GM18508 (cell line): ENCODE measurements at regions not wholly inside any gene's neighbourhood (a gene's known extent, or its start where the extent isn't known, plus 50 kb on each side); places are given as distances from the start of the nearest gene placed in this dataset.

Experiments used
- ATAC-seq: cut with Tn5 transposase; IDR thresholded peaks from one replicate; pipeline ENCODE4 v1.9.1; 2021; ENCODE audit warnings: moderate number of reproducible peaks; ENCODE audit not compliant: insufficient read depth, unreplicated experiment

DNA sequence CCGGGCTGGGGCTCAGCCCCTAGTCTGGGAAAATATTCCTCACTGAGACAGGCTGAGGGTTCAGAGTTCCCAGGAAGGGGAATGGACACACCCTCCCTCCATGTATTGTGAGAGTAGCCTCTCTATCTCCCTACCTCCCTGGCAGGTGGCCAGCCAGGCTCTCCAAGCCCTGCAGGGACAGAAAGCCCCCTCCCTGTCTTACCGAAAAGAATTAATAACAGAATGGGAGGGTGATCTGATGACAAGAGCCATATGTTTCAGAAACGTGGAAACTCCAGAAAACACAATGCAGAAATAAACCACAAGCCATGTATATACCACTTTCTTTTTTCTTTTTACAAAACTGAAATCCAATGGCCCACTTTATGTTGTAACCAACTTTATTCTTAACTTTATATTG, 140.0 kb downstream of the CHST1 start:
- ATAC-seq = no peak

DNA sequence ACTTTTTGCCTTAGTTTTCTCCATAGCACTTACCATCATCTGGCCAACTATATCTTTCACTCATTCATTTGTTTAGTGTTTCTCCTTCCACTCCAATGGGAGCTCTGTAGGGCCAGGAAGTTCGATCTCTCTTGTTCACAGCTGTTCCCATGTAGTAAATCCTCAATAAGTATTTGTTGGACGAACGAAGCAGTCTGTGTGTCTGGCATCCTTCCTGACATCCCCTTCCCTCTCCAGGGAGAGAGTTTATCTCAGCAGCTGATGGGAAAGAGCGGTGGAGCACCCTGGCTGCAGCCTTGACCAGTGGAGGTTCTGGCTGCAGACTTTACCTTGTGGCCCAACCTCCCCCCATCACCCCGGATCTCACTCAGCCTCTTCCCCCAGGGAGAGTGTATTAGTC, 141.7 kb downstream of the CHST1 start:
- ATAC-seq = no peak

- no peak for ATAC-seq
Measured at GRCh38 chr11:45518833-45519535, 146.4 kb downstream of the CHST1 start.

GRCh38 chr11:45518141-45518832, 147.1 kb downstream of the CHST1 start:
- ATAC-seq = no peak

- ATAC-seq = no peak
Measured at GRCh38 chr11:45517171-45517770, 148.2 kb downstream of the CHST1 start.

GRCh38 chr11:45513821-45514340, 151.5 kb downstream of the CHST1 start:
- no peak for ATAC-seq

DNA sequence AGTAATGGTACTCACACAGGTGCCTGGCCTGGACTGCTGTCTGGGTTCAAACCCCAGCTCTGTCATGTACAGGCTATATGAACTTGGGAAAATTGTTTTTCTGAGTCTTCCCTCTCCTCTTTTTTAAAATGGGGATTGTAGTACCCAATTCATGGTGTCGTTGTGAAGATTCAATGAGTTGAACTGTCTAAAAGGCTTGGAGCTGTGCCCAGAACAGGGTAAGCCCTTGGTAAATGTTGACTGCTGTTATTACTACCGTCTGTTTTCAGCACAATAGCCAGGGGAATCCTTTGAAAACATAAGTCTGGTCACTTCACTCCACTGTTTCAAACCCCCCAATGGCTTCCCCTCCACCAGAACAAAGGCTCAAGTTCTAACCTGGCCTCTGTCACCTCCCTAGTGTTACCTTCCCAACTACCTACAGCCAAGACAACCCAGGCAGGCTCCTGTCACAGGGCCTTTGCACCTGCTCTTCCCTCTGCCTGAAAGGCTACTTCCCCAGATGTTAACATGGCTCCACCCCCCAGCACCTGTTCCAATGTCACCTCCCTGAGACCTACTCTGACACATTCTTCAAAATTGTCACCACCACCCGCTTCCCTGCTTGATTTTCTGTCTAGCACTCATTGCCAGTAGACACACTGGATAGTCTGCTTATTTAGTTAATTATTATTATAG, 152.8 kb downstream of the CHST1 start:
- no peak for ATAC-seq

DNA sequence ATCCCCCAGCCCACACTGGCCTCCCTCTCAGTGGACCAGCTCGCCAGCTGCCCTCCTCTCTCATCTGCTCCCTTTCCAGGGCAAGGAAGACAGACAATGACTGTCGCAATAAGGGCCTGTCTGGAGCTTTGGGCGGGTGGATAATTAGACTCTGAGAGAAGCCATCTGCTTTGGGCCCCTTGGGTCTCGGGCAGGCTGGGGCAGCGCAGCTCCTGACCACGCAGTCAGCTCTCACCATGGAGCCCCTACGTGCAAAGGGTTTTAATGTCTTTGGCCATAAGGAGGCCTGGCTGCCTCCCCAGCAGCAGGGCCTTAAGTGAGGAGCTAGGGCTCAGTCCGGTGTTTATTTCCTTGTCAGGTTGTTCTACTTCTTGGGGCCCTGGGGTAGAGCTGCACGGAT, 153.9 kb downstream of the CHST1 start:
- ATAC-seq = no peak

- no peak for ATAC-seq
Measured at GRCh38 chr11:45507916-45508315, 157.5 kb downstream of the CHST1 start.

- ATAC-seq = no peak
Measured at GRCh38 chr11:45503311-45503710, 162.1 kb downstream of the CHST1 start.

DNA sequence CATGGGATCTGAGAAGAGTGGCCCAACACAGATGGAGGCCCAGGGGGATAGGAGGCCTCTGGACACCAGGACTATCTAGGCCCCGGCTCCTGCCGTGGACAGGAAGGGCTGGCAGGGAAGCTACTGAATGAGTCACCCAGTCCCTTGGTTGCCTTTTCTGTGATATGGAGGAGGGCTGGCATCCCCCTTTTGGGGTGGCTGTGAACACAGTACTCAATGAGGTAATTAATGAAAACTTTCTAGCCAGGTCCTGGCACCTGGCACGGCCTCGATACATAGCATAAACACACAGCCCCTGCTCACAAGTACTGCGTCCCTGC, 163.2 kb downstream of the CHST1 start:
- no peak for ATAC-seq

DNA sequence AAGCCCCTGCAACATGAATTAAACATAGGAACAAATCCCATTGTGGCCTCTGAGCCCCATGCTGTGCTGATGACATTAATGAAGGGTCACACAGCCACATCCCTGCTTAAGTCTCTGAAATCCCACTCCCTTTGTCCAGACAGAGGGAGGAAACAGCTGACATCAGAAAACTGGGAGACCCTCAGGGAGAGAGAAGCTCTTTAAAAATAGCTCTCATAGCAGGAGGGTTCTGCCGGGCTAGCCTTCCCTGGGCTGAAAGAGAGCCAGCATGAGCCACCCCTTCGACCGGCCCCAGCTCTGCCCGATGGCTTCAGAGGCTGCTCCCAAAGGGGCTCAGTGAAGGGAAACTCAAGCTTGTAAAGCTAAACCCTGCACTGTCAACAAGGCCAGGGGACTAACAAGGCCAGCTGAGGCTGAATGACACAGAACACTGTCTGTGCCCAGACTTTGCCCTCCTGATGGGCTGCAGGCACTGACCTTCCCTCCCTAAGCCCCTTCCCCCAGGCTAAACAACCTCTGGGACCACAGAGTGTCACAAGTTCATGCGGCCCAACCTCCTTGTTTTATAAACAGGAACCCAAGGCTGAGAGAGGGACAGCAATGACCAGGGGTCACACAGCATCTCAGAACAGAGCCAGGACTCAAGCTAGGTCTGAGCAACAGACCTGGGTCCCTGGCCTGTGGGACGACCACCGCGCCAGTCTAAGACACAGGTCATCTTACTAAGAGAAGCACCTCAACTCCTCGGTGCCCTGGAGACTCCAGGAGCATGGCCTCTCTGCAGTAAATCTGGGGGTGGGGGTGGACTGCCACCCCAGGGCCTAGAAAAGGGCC, 163.8 kb downstream of the CHST1 start:
- ATAC-seq = no peak

DNA sequence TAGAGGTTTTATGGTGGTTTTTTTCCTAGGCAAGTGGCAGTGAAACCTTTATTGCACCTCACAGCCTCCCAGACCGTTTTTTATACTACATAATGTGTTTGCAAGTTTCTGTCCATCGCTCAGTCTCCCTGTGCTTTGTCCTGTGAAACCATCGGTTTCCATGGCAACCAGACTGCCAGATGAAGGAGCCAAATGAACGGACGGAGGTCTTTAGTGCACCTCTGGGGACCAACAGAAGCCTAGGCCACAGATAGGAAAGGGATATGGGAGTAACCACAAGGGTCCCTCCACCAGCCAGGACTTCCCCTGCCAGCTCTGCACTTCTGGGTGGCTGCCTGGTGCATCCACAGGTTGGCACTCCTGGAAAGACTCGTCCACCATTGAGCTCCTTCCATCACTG, 165.0 kb downstream of the CHST1 start:
- ATAC-seq = no peak

DNA sequence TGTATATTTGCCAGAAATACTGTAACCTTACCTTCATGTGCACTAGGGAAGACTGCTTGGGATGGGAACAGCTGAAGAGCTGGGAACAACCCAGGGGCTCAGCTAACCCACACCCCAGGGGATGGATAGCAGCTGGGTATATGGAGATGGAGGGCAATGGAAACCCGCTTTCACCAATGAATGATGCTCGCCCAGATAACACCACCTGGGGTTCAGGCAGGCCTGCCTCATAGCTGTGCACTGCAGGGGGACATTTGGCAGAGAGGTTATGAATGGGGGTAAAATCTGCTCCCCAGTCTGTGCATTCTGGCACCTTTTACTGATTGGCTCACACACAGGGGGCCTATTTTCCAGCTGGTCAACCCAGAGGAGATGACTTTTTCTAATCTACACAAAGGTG, 170.7 kb downstream of the CHST1 start:
- no peak for ATAC-seq

- no peak for ATAC-seq
Measured at GRCh38 chr11:45489281-45489905, 176.0 kb downstream of the CHST1 start.

DNA sequence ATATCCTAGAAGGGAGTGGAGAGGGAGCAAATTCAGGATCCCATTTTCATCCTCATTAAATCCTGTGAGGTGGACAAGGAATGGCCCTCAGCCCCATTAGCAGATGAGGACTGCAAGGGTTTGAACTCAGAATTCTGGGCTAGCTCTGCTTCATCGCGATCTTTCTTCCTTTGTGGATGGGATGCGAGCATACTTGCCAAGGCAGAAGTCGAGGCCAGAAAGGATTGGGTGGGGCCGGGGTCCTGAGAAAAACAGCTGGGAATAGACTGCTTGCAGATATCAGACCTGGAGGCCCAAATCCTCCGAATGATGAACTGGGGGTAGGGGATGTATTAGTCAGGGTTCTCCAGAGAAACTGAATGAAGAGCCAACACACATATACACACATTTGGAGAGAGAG, 179.0 kb downstream of the CHST1 start:
- no peak for ATAC-seq

DNA sequence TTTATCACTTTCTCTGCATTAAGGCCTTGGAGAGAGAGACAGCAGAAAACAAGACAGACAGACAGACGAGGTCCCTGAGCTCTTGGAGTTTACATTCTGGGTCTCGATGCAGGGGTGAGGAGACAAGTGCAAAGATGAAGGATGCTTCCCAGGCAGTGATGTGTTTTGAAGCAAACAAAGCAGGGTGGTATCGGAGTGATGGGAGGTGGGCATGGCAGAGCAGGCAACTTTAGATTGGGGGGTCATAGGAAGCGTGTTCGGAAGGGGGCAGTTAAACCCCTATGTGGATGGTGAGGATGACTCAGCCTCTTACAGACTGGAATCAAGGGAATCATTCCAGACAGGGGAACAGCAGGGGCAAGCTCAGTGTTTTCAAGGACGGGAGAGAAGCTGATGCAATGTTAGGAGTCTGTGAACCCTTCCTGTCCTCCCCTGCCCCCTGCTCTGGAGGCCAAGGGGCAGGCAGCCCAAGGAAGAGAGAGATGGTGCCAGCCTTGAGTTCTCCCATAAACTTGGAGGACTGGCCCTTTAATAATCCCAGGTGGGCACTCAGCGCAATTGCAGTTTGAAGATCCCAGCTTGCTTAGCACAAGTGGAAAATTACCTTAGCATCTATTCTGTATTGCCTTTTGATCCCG, 180.2 kb downstream of the CHST1 start:
- no peak for ATAC-seq

- no peak for ATAC-seq
Measured at GRCh38 chr11:45484326-45484883, 181.0 kb downstream of the CHST1 start.

DNA sequence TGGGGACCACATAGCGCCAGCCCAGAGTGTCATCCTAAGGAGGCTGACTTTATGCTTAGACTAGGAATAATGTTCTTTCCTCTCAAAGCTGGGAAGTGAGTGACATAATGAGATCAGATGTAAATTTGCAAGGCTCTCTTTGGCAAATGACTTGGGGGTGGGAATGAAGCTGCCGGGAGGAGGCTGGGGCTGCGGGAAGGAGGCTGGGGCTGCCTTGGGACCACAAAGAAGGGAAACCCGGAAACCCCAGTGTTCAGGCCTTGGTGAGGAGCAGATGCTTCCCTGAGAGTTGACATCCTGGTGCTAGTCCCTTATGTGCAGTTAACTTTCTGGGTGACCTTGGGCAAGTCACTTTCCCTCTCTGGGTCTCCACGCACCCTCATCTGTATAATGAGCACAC, 182.0 kb downstream of the CHST1 start:
- ATAC-seq = no peak
